ENCODE measurements at regions not wholly inside any gene's neighbourhood (a gene's known extent, or its start where the extent isn't known, plus 50 kb on each side); places are given as distances from the start of the nearest gene placed in this dataset.

DNA sequence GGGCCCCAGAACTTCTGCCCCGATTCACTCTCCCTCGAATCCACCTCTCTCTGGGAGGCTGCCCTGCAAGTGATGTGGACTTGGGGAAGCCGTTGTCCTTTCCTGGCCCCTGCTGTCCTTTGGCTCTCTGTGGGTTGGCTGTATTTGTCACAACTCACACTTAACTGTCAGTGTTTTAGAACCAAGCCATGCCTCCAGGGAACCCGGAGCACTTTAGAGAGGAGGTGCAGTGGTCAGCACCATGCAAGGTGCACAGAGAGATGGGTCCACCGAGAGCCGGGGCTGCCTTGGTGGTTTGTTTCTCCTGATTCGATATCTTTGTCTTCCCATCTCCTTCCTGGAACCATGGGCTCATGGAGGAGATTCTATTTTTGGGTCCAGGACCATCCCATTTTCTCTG, 129.5 kb upstream of the RTL1 start:
- Histone ChIP-seq H3K27me3 (no peaks in the 10 kb centered on the region), H3K27ac (no peak overlapping the region), H3K4me1 (no peaks in the 10 kb centered on the region), H3K4me3 (no peak overlapping the region), H3K36me3 (no peaks in the 10 kb centered on the region), H3K9me3 (no peaks in the 10 kb centered on the region)
- intact Hi-C loops (cut with DNase I), result no loop called here
- TF ChIP-seq POLR2AphosphoS5 (IDR thresholded peaks at IDR 0.05; ENCODE audit: insufficient read depth in 1 of 2, low read depth in 1 of 2) (no peak), POLR2A (IDR thresholded peaks at IDR 0.05) (no peak)
- TF ChIP-seq, protein P1, sequence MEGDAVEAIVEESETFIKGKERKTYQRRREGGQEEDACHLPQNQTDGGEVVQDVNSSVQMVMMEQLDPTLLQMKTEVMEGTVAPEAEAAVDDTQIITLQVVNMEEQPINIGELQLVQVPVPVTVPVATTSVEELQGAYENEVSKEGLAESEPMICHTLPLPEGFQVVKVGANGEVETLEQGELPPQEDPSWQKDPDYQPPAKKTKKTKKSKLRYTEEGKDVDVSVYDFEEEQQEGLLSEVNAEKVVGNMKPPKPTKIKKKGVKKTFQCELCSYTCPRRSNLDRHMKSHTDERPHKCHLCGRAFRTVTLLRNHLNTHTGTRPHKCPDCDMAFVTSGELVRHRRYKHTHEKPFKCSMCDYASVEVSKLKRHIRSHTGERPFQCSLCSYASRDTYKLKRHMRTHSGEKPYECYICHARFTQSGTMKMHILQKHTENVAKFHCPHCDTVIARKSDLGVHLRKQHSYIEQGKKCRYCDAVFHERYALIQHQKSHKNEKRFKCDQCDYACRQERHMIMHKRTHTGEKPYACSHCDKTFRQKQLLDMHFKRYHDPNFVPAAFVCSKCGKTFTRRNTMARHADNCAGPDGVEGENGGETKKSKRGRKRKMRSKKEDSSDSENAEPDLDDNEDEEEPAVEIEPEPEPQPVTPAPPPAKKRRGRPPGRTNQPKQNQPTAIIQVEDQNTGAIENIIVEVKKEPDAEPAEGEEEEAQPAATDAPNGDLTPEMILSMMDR (IDR thresholded peaks at IDR 0.05), result no peak
- no peak for DNase-seq (ENCODE audit: extremely low spot score in 2 of 2)

DNA sequence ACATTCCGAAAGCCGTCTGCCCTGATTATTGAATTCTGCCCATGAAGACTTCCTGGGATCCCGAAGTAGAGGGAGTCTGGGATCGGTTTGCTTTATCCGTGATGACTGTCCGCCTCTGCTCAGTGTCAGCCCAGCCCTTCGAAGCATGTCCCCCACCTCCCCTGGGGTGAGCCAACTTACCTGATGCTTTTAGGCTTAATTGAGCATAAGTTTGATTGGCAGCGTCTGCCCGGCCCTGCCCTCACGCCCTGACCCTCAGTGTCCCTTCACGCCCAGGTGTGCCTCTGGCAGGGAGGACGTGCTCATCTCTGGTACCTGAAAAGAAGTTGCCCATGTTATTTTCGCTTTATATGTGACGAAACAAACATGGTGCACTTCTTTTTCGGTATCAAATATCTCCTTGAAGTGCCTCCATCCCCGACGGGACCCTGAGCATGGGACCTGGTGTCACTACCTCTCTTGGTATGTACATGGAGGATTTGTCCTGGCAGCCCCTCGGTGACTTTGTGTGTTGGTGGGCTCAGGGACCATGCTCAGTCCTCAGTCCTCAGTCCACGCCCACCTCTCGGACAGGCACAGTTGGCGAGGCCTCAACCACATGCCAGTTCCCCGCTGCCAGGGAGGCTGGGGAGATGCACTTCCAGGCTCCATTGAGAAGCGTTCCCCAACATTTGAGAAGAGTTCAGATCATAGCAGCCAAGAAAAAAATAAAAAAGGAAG, 130.1 kb upstream of the RTL1 start:
- Histone ChIP-seq H3K36me3 (no peaks in the 10 kb centered on the region), H3K4me1 (no peaks in the 10 kb centered on the region), H3K27ac (no peak overlapping the region), H3K9me3 (no peaks in the 10 kb centered on the region), H3K27me3 (no peaks in the 10 kb centered on the region), H3K4me3 (no peak overlapping the region)
- intact Hi-C loops (cut with DNase I), result no loop called here
- TF ChIP-seq POLR2A (IDR thresholded peaks at IDR 0.05) (no peak), POLR2AphosphoS5 (IDR thresholded peaks at IDR 0.05; ENCODE audit: insufficient read depth in 1 of 2, low read depth in 1 of 2) (no peak)
- TF ChIP-seq, protein P1 (IDR thresholded peaks at IDR 0.05), result no peak
- DNase-seq (ENCODE audit: extremely low spot score in 2 of 2), result no peak

DNA sequence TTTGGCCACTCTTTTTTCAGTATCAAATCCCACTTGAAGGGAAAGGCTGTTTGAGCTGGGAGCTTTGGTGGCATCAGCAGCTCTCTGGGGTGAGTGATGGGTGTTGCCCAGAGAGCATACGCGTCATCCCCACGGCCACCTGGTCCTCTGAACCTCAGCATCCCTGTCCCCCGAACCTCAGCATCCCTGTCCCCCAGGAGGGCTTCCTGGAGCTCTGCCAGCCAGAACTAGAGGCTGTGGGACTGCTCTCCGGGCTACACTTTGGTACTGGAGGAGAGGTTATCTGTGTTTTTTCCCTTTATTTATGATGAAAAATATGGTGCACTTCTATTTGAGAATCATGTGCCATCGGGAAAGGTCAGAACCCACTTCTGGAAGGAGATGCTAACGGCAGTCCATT, 131.5 kb upstream of the RTL1 start:
- no peak for DNase-seq (ENCODE audit: extremely low spot score in 2 of 2)
- intact Hi-C loops (cut with DNase I), result no loop called here

DNA sequence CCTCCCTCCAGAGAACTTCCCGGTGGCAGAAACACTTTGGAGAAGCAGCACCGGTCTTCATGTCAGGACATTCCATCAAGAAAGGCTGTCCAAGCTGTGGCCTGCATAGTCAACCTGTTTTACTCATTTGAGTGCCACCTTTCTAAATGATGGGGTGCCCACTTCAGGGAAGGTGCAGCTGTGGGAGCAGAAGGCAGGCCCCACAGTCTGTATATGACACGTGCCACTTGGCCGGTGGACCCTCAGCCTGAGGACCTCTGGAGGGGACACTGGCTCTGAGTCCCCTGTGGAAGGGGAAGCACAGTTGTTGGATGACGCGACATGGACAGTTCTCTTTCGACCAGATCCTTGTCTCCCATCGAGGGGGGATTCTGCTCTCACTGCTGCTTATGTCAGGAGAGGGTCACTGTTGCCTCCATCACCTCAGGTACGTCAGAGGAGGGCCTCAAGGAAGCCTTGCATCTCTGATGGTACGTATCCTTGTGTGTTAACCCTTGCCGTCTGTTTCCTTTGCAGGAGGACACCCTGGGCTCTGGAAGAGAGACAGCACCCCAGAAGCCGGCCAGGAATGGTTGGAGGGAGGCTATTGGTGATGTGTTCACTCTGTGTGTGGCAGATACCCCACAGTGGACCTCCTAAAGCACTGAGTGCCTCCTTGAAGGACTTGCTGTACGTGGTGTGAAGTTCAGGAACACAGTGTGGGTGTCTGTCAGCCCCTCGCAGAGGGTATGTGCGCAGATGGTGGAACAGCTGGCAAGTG, 132.1 kb upstream of the RTL1 start:
- intact Hi-C loops (cut with DNase I), result no loop called here

More for the DNA sequence above, 131.5 kb upstream of the RTL1 start:
- H3K4me3 ChIP-seq, result no peak overlapping the region
- no peaks in the 10 kb centered on the region for H3K36me3 ChIP-seq
- H3K9me3 ChIP-seq, result no peaks in the 10 kb centered on the region
- no peak overlapping the region for H3K27ac ChIP-seq
- TF ChIP-seq POLR2AphosphoS5 (IDR thresholded peaks at IDR 0.05; ENCODE audit: insufficient read depth in 1 of 2, low read depth in 1 of 2) (no peak), POLR2A (IDR thresholded peaks at IDR 0.05) (no peak)
- TF ChIP-seq, protein P1 (IDR thresholded peaks at IDR 0.05), result no peak
- H3K27me3 ChIP-seq, result no peaks in the 10 kb centered on the region
- H3K4me1 ChIP-seq, result no peaks in the 10 kb centered on the region

More for the DNA sequence above, 132.1 kb upstream of the RTL1 start:
- no peak overlapping the region for H3K27ac ChIP-seq
- TF ChIP-seq, protein P1 (IDR thresholded peaks at IDR 0.05), result no peak
- TF ChIP-seq POLR2AphosphoS5 (IDR thresholded peaks at IDR 0.05; ENCODE audit: insufficient read depth in 1 of 2, low read depth in 1 of 2) (no peak), POLR2A (IDR thresholded peaks at IDR 0.05) (no peak)
- H3K27me3 ChIP-seq, result no peaks in the 10 kb centered on the region
- H3K9me3 ChIP-seq, result no peaks in the 10 kb centered on the region
- H3K36me3 ChIP-seq, result no peaks in the 10 kb centered on the region
- DNase-seq (ENCODE audit: extremely low spot score in 2 of 2), result no peak
- no peaks in the 10 kb centered on the region for H3K4me1 ChIP-seq
- no peak overlapping the region for H3K4me3 ChIP-seq

Measured in vagina (tissue), 2 donors.